Islet precursor cell (in vitro differentiated cells): ENCODE measurements at regions not wholly inside any gene's neighbourhood (a gene's known extent, or its start where the extent isn't known, plus 50 kb on each side); places are given as distances from the start of the nearest gene placed in this dataset.
A peak's percentile ranks its signal among the peaks of the same experiment; 100 is the strongest.

Experiments used
- DNase-seq: peaks from one replicate; pipeline ENCODE4 v3.0.0-alpha.2; 2018

- DNase-seq = no peak
Measured at GRCh38 chr10:6763001-6763400, 182.9 kb upstream of the PRKCQ start.

- peak; percentile 7 for DNase-seq
Measured at GRCh38 chr10:6759961-6760360, 179.9 kb upstream of the PRKCQ start.

GRCh38 chr10:6757158-6757557, 177.1 kb upstream of the PRKCQ start:
- peak; percentile 31 for DNase-seq

- no peak for DNase-seq
Measured at GRCh38 chr10:6756716-6757115, 176.6 kb upstream of the PRKCQ start.

GRCh38 chr10:6755781-6756460, 175.8 kb upstream of the PRKCQ start:
- DNase-seq = peak; percentile 20

GRCh38 chr10:6753644-6754043, 173.6 kb upstream of the PRKCQ start:
- peak; percentile 69 for DNase-seq

- DNase-seq = peak; percentile 59
Measured at GRCh38 chr10:6751363-6751762, 171.3 kb upstream of the PRKCQ start.

- DNase-seq = peak; percentile 26
Measured at GRCh38 chr10:6748981-6749635, 169.0 kb upstream of the PRKCQ start.

GRCh38 chr10:6748029-6748428, 168.0 kb upstream of the PRKCQ start:
- peak; percentile 21 for DNase-seq

GRCh38 chr10:6746782-6747181, 166.7 kb upstream of the PRKCQ start:
- DNase-seq = peak; percentile 12

GRCh38 chr10:6743291-6743849, 163.3 kb upstream of the PRKCQ start:
- DNase-seq = no peak

GRCh38 chr10:6741541-6741941, 161.5 kb upstream of the PRKCQ start:
- no peak for DNase-seq

- no peak for DNase-seq
Measured at GRCh38 chr10:6739530-6740174, 159.6 kb upstream of the PRKCQ start.

- DNase-seq = peak; percentile 67
Measured at GRCh38 chr10:6738112-6738768, 158.2 kb upstream of the PRKCQ start.

- DNase-seq = no peak
Measured at GRCh38 chr10:6737758-6738111, 157.7 kb upstream of the PRKCQ start.

- DNase-seq = peak; percentile 82
Measured at GRCh38 chr10:6737080-6737641, 157.1 kb upstream of the PRKCQ start.

- no peak for DNase-seq
Measured at GRCh38 chr10:6734286-6734685, 154.2 kb upstream of the PRKCQ start.

GRCh38 chr10:6729861-6730344, 149.8 kb upstream of the PRKCQ start:
- DNase-seq = no peak

GRCh38 chr10:6729071-6729774, 149.1 kb upstream of the PRKCQ start:
- no peak for DNase-seq

- no peak for DNase-seq
Measured at GRCh38 chr10:6726924-6727323, 146.8 kb upstream of the PRKCQ start.

- no peak for DNase-seq
Measured at GRCh38 chr10:6722616-6723004, 142.5 kb upstream of the PRKCQ start.

- DNase-seq = no peak
Measured at GRCh38 chr10:6721964-6722615, 142.0 kb upstream of the PRKCQ start.
